Keratinocyte (primary cell): ENCODE measurements at regions not wholly inside any gene's neighbourhood (a gene's known extent, or its start where the extent isn't known, plus 50 kb on each side); places are given as distances from the start of the nearest gene placed in this dataset.

Experiments used
- EZH2 ChIP-seq: IDR thresholded peaks from one replicate; pipeline ENCODE4 v1.6.1; 2012; ENCODE audit warnings: inconsistent platforms, mild to moderate bottlenecking, low read length, moderate library complexity
- TF ChIP-seq, protein P1 (sequence below), 3 experiments: IDR thresholded peaks in 1 of 3; conservative IDR thresholded peaks in 1 of 3; optimal IDR thresholded peaks in 1 of 3; 2 replicates in 2 of 3; 3 replicates in 1 of 3; pipeline versions ENCODE3 to v1.5.1; 2011; ENCODE audit warnings: low read length in 3 of 3, mild to moderate bottlenecking in 3 of 3, moderate library complexity in 2 of 3, control low read depth in 1 of 3, inconsistent platforms in 1 of 3; ENCODE audit not compliant: insufficient read depth in 2 of 3; ENCODE audit errors: extremely low read depth in 1 of 3

DNA sequence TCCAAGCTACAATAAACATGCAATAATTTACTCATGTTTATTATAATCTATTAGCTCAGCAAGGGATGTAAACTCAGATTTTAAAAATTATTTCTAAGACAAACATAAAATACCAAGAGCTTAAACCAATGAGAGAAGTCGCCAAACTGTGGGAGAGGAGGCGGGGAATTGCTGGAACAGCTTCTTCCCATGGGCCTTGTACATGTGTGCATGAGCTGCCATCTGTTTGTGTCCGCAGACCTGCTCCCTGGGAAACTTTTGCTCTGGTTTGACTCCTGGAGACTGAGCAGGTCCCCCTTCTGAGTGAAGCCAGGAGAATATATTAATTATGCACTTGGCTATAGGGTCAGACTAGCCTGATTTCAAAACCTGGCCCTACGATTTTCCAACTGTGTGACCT is 655.9 kb upstream of the SOX11 start:
- TF ChIP-seq, protein P1, sequence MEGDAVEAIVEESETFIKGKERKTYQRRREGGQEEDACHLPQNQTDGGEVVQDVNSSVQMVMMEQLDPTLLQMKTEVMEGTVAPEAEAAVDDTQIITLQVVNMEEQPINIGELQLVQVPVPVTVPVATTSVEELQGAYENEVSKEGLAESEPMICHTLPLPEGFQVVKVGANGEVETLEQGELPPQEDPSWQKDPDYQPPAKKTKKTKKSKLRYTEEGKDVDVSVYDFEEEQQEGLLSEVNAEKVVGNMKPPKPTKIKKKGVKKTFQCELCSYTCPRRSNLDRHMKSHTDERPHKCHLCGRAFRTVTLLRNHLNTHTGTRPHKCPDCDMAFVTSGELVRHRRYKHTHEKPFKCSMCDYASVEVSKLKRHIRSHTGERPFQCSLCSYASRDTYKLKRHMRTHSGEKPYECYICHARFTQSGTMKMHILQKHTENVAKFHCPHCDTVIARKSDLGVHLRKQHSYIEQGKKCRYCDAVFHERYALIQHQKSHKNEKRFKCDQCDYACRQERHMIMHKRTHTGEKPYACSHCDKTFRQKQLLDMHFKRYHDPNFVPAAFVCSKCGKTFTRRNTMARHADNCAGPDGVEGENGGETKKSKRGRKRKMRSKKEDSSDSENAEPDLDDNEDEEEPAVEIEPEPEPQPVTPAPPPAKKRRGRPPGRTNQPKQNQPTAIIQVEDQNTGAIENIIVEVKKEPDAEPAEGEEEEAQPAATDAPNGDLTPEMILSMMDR (optimal IDR thresholded peaks at IDR 0.05 in 1 of 3, IDR thresholded peaks at IDR 0.05 in 1 of 3, conservative IDR thresholded peaks at IDR 0.05 in 1 of 3; ENCODE audit: extremely low read depth in 1 of 3, insufficient read depth in 2 of 3, low read length in 3 of 3), result no peak
- no peak for TF ChIP-seq EZH2
